ENCODE measurements at regions not wholly inside any gene's neighbourhood (a gene's known extent, or its start where the extent isn't known, plus 50 kb on each side); places are given as distances from the start of the nearest gene placed in this dataset.

DNA sequence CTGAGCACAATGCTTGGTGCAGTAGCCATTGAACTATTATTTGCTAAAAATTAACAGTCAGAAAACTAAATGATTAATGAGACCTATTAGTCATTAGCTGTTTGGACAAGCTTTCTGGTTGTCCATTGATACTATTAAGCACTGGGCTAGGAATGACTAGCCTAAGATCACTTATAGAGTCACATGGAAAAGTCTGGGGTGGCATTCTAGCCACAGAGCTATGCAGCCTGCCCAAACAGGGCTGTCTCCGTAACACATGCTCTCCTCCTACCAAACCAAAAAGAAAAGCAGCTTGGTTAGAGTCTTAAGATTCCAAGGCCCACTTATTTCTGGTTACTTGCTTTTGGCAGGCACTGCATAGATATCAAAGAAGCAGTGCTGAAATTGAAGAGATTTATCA is 193.5 kb upstream of the NBEA start:
- DNase-seq (ENCODE audit: low spot score): no peak
- Mint-ChIP-seq H3K9me3 (ENCODE audit: low read depth) (peaks cover 7% of the 10 kb centered on the region), H3K4me1 (ENCODE audit: low read depth) (peaks cover 5% of the 10 kb centered on the region), H3K27me3 (ENCODE audit: low read depth) (peaks cover 5% of the 10 kb centered on the region), H3K4me3 (ENCODE audit: unreplicated experiment) (no peak overlapping the region), H3K27ac (ENCODE audit: unreplicated experiment) (no peak overlapping the region), H3K36me3 (ENCODE audit: low read depth) (peaks cover 5% of the 10 kb centered on the region)
- TF ChIP-seq, protein P1, sequence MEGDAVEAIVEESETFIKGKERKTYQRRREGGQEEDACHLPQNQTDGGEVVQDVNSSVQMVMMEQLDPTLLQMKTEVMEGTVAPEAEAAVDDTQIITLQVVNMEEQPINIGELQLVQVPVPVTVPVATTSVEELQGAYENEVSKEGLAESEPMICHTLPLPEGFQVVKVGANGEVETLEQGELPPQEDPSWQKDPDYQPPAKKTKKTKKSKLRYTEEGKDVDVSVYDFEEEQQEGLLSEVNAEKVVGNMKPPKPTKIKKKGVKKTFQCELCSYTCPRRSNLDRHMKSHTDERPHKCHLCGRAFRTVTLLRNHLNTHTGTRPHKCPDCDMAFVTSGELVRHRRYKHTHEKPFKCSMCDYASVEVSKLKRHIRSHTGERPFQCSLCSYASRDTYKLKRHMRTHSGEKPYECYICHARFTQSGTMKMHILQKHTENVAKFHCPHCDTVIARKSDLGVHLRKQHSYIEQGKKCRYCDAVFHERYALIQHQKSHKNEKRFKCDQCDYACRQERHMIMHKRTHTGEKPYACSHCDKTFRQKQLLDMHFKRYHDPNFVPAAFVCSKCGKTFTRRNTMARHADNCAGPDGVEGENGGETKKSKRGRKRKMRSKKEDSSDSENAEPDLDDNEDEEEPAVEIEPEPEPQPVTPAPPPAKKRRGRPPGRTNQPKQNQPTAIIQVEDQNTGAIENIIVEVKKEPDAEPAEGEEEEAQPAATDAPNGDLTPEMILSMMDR (IDR thresholded peaks at IDR 0.05): no peak

DNA sequence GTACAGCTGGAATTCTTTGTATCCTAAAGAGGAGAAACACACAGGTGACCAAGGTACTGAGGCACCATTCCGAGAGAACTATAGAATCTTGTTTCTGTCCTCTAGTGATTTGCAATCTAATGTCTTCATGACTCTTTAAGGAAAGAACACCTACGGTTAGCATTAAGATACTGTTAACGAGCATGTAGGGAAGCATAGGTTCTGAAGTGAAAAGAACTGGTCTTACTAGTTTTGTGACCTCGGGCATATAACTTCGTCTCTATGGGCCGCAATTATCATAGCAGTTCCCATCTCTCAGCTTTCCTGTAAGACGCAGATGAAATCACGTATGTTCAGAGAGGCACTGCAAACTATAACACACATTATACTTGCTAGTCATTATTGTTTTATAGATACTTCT is 193.0 kb upstream of the NBEA start:
- H3K27ac Mint-ChIP-seq (ENCODE audit: unreplicated experiment): no peak overlapping the region
- peaks cover 5% of the 10 kb centered on the region for H3K27me3 Mint-ChIP-seq (ENCODE audit: low read depth)
- H3K4me1 Mint-ChIP-seq (ENCODE audit: low read depth): peaks cover 5% of the 10 kb centered on the region
- no peak overlapping the region for H3K4me3 Mint-ChIP-seq (ENCODE audit: unreplicated experiment)
- TF ChIP-seq, protein P1 (IDR thresholded peaks at IDR 0.05): no peak
- peaks cover 3% of the 10 kb centered on the region for H3K36me3 Mint-ChIP-seq (ENCODE audit: low read depth)
- DNase-seq (ENCODE audit: low spot score): no peak
- H3K9me3 Mint-ChIP-seq (ENCODE audit: low read depth): peaks cover 5% of the 10 kb centered on the region

DNA sequence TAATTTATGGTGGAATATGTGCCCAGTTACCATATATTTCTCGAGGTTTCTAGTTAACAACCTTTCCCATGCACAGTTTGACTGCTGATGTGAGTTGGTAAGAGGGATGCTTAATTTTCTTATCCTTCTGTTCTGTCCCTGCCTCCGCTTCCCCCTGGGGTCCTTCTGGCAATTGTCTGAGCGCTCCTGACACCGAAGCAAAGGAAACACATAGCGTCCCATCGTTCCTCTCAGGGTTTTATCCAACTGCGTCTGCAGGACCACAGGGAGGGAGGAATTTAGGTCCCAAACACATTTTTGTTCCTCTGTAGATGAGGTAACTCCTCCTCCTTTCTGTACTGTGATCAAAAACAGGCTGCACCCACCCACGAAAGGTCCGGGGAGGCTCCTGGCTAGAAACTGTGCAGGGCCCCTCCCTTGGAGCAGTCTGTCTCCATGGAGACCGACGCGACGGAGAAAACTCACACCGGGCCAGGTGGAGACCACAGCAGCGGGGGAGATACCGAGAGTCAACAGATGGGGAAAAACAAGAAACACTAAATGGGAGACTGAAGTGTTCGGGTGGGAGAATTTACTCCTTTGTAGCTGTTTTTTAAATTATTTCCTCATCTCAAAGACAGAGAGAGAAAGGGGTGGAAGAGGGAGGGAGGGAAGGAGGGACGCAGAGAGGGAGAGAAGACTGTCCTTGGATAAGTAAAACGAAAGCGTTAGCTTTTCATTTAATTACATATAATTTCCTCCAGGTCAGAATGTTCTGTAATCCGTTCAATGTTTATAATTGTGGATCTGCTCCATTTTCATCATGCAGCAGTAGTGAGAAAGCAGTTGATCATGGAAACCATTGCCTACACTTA is 191.8 kb upstream of the NBEA start:
- Mint-ChIP-seq H3K4me1 (ENCODE audit: low read depth) (peaks cover 5% of the 10 kb centered on the region), H3K36me3 (ENCODE audit: low read depth) (no peaks in the 10 kb centered on the region), H3K27me3 (ENCODE audit: low read depth) (peaks cover 5% of the 10 kb centered on the region), H3K27ac (ENCODE audit: unreplicated experiment) (peak overlapping the region; percentile 23), H3K9me3 (ENCODE audit: low read depth) (no peaks in the 10 kb centered on the region), H3K4me3 (ENCODE audit: unreplicated experiment) (peak overlapping the region; percentile 71)
- TF ChIP-seq, protein P1 (IDR thresholded peaks at IDR 0.05): no peak
- DNase-seq (ENCODE audit: low spot score): no peak

DNA sequence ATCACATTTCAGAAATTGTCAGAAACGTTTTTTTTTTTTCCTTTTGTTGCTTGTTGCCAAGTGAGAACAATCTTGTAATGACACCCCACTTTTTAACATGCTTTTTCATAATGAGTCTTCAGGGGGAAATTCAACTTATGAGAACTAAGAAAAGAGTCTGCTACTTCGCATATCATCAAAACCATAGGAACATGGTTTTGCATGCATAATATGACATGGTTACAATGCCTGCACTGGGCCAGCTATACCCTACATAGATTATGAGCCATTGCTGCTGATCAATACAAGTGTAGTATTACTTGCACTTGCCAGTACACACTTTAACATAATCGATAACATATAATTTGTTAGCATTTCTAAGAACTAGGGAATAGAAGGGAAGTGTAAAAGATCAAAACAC is 191.0 kb upstream of the NBEA start:
- Mint-ChIP-seq H3K9me3 (ENCODE audit: low read depth) (no peaks in the 10 kb centered on the region), H3K4me3 (ENCODE audit: unreplicated experiment) (no peak overlapping the region), H3K27me3 (ENCODE audit: low read depth) (peaks cover 5% of the 10 kb centered on the region), H3K4me1 (ENCODE audit: low read depth) (peaks cover 5% of the 10 kb centered on the region), H3K27ac (ENCODE audit: unreplicated experiment) (no peak overlapping the region), H3K36me3 (ENCODE audit: low read depth) (no peaks in the 10 kb centered on the region)
- TF ChIP-seq, protein P1 (IDR thresholded peaks at IDR 0.05): no peak
- DNase-seq (ENCODE audit: low spot score): no peak

DNA sequence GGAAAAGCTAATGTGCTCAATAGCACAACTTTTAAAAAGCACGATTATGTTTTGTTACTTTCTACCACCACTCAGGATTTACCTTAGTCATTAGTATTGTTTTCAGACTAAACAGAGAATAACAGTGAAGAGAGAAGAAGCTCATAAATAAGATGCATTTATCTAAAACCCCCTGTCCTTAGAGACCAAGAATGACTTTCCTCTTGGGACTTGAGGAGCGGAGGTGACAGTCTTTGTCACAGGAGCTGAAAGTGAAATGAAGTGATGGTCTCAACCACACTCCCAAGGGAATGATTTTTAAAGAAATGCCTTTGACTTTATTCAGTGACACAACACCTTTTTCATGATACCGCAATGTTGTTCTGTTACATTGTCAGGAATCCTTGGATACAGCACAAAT is 190.6 kb upstream of the NBEA start:
- no peak overlapping the region for H3K27ac Mint-ChIP-seq (ENCODE audit: unreplicated experiment)
- no peak for DNase-seq (ENCODE audit: low spot score)
- no peaks in the 10 kb centered on the region for H3K9me3 Mint-ChIP-seq (ENCODE audit: low read depth)
- H3K4me3 Mint-ChIP-seq (ENCODE audit: unreplicated experiment): no peak overlapping the region
- peaks cover 5% of the 10 kb centered on the region for H3K27me3 Mint-ChIP-seq (ENCODE audit: low read depth)
- H3K36me3 Mint-ChIP-seq (ENCODE audit: low read depth): no peaks in the 10 kb centered on the region
- TF ChIP-seq, protein P1 (IDR thresholded peaks at IDR 0.05): no peak
- H3K4me1 Mint-ChIP-seq (ENCODE audit: low read depth): peaks cover 5% of the 10 kb centered on the region
